ENCODE measurements at regions not wholly inside any gene's neighbourhood (a gene's known extent, or its start where the extent isn't known, plus 50 kb on each side); places are given as distances from the start of the nearest gene placed in this dataset.

DNA sequence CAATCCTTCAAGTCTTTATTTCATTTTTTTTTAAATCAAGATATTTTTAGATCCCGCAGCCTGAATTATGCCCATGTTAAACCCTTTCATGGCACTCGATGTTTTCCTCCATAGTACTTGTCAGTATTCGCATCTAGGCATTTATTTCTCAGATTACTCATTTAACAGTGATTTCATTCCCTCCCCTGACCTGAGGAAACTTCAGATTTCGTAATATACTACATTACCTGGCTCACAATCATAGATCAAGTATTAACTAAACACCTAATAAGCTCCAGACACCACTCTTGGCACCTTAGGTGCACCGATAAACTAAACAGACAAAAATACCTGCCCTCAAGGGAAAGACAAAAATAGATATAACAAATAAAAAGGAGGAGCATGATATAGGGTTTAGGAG is 413.2 kb upstream of the GJE1 start:
- WGBS, 2 donors = 82 to 83% methylated on average over 5 of the region's 5 CpGs
- H3K27ac ChIP-seq (ENCODE audit: low read depth in 1 of 2, low read length in 2 of 2) = no peak overlapping the region
- intact Hi-C loops (cut with DNase I) = no loop called here
- H3K27me3 ChIP-seq (ENCODE audit: control insufficient read depth in 1 of 2, insufficient read depth in 2 of 2, low read length in 1 of 2) = no peaks in the 10 kb centered on the region
- DNase-seq (no peak), ATAC-seq (ENCODE audit: low FRiP score) (no peak)
- no peak overlapping the region for H3K4me3 ChIP-seq (ENCODE audit: low read length in 2 of 2)
- H3K9me3 ChIP-seq (ENCODE audit: control insufficient read depth, low read length) = peaks cover 4% of the 10 kb centered on the region
- no peaks in the 10 kb centered on the region for H3K36me3 ChIP-seq (ENCODE audit: control insufficient read depth in 1 of 2, insufficient read depth in 2 of 2, low read length in 1 of 2)
- no peaks in the 10 kb centered on the region for H3K4me1 ChIP-seq (ENCODE audit: control insufficient read depth in 1 of 2, insufficient read depth in 2 of 2, low read length in 2 of 2)

DNA sequence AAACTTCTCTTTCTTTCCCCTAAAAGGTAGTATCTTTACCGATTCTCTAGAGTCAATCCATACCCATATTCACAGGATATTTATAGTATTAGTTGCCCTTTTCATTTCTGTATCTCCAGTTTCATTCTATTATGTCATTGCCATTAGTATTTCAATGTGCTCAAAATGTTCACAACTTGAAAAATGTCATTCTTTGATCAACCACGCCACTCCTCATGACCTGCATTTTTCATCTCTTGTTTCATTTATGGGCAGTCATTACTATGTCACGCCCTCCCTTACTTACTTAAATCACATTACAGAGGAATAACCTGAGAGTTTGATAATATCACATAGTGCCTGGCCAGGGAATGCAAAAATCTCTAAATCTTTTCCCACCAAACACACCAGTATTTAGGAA is 427.3 kb upstream of the GJE1 start:
- H3K27me3 ChIP-seq (ENCODE audit: control insufficient read depth in 1 of 2, insufficient read depth in 2 of 2, low read length in 1 of 2) = no peaks in the 10 kb centered on the region
- no peak for ATAC-seq (ENCODE audit: low FRiP score)
- 73 to 84% methylated on average over 3 of the region's 3 CpGs for WGBS, 2 donors
- H3K9me3 ChIP-seq (ENCODE audit: control insufficient read depth, low read length) = no peaks in the 10 kb centered on the region
- intact Hi-C loops (cut with DNase I) = no loop called here
- DNase-seq = no peak
- no peaks in the 10 kb centered on the region for H3K4me1 ChIP-seq (ENCODE audit: control insufficient read depth in 1 of 2, insufficient read depth in 2 of 2, low read length in 2 of 2)
- H3K4me3 ChIP-seq (ENCODE audit: low read length in 2 of 2) = no peak overlapping the region
- no peak overlapping the region for H3K27ac ChIP-seq (ENCODE audit: low read depth in 1 of 2, low read length in 2 of 2)
- H3K36me3 ChIP-seq (ENCODE audit: control insufficient read depth in 1 of 2, insufficient read depth in 2 of 2, low read length in 1 of 2) = no peaks in the 10 kb centered on the region

DNA sequence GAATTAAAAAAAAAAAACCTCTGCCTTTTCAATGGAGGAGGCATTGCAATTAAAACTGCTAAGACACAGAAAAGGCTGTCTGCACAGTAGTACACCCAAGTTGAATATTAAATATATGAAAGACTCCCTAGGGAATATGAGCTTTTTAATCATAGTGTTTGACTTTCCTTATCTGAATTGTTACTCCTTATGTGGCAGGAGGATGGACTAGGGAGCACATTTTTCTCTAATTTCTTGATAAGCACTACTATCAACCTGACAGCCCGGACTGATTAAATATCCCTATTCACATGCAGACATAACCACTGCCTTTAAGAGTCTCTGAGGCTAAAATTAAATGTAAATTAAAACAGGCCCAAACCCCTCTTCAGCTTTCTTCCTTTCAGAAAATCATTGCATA is 428.6 kb upstream of the GJE1 start:
- no peak for ATAC-seq (ENCODE audit: low FRiP score)
- no peak overlapping the region for H3K27ac ChIP-seq (ENCODE audit: low read depth in 1 of 2, low read length in 2 of 2)
- 82 to 84% methylated on average over 1 of the region's 1 CpG for WGBS, 2 donors

DNA sequence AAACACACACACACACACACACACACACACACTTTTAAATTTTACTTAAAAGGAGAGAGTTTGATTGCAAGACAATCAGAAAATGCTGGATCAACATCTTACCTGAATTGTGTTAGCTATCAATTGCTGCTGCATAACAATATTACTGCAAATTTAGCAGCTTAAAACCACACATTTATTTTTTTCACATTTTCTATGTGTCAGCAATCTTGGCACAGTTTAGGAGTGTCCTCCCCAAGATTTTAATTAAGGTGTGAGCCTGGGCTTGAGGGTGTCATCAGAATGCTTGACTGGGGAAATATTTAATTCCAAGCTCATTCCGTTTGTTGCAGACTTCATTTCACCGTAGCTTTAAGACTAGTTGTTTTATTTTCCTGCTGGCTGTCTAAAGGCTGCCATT is 431.0 kb upstream of the GJE1 start:
- no peak overlapping the region for H3K4me3 ChIP-seq (ENCODE audit: low read length in 2 of 2)
- H3K27ac ChIP-seq (ENCODE audit: low read depth in 1 of 2, low read length in 2 of 2) = no peak overlapping the region
- no peaks in the 10 kb centered on the region for H3K9me3 ChIP-seq (ENCODE audit: control insufficient read depth, low read length)
- no peaks in the 10 kb centered on the region for H3K27me3 ChIP-seq (ENCODE audit: control insufficient read depth in 1 of 2, insufficient read depth in 2 of 2, low read length in 1 of 2)
- 86 to 92% methylated on average over 2 of the region's 2 CpGs for WGBS, 2 donors
- intact Hi-C loops (cut with DNase I) = no loop called here
- DNase-seq = no peak
- H3K36me3 ChIP-seq (ENCODE audit: control insufficient read depth in 1 of 2, insufficient read depth in 2 of 2, low read length in 1 of 2) = no peaks in the 10 kb centered on the region
- ATAC-seq (ENCODE audit: low FRiP score) = no peak
- no peaks in the 10 kb centered on the region for H3K4me1 ChIP-seq (ENCODE audit: control insufficient read depth in 1 of 2, insufficient read depth in 2 of 2, low read length in 2 of 2)

More for the DNA sequence above, 428.6 kb upstream of the GJE1 start:
- Histone ChIP-seq H3K4me3 (ENCODE audit: low read length in 2 of 2) (no peak overlapping the region), H3K27me3 (ENCODE audit: control insufficient read depth in 1 of 2, insufficient read depth in 2 of 2, low read length in 1 of 2) (no peaks in the 10 kb centered on the region), H3K4me1 (ENCODE audit: control insufficient read depth in 1 of 2, insufficient read depth in 2 of 2, low read length in 2 of 2) (no peaks in the 10 kb centered on the region), H3K9me3 (ENCODE audit: control insufficient read depth, low read length) (no peaks in the 10 kb centered on the region), H3K36me3 (ENCODE audit: control insufficient read depth in 1 of 2, insufficient read depth in 2 of 2, low read length in 1 of 2) (no peaks in the 10 kb centered on the region)
- intact Hi-C loops (cut with DNase I) = no loop called here
- DNase-seq = no peak

DNA sequence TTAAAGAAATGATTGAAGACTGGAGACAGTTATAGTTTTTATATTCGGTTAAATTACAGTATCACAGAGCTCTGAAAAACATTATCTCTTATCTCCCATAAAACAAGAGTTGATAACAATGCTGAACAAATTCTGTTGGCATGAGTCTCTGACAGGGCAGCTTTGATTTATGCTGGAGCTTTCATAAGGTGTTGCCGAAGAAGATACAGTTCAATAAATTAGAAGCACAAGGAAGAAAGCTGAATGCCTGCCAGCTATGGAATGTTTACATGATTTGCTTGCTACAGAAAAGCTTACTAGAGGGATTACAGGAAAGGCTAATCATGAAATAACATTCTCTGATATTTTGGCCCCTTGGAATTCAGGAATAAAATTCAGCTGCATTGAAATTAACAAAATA is 431.9 kb upstream of the GJE1 start:
- 3 to 16% methylated on average over 2 of the region's 2 CpGs for WGBS, 2 donors

DNA sequence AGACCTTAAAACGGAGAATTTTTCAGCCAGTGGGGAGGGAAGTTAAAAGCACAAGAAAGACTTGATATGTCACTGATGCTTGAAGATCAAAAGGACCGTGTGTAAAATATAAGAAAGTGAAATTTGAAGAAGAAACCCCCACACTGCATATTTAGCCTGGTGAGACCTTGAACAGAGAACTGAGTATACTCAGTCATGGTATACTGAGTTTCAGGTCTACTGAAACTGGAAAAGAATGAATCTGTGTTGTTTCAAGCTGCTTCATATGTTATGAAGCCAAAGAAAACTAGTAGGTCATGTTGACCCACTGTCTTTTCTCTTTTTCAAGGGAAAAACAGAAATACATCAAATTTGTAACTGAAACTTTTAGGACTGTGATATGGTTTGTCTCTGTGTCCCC is 443.8 kb upstream of the GJE1 start:
- H3K4me3 ChIP-seq (ENCODE audit: low read length in 2 of 2) = no peak overlapping the region
- H3K9me3 ChIP-seq (ENCODE audit: control insufficient read depth, low read length) = no peaks in the 10 kb centered on the region
- WGBS, 2 donors = 82 to 90% methylated on average over 2 of the region's 2 CpGs
- no peaks in the 10 kb centered on the region for H3K36me3 ChIP-seq (ENCODE audit: control insufficient read depth in 1 of 2, insufficient read depth in 2 of 2, low read length in 1 of 2)
- intact Hi-C loops (cut with DNase I) = loop anchor here in 1 of 2 donors (10.0 kb wide), 1 partner anchor 426 kb away; no protein-coding TSS in a partner anchor
- H3K27ac ChIP-seq (ENCODE audit: low read depth in 1 of 2, low read length in 2 of 2) = no peak overlapping the region
- no peak for DNase-seq
- no peak for ATAC-seq (ENCODE audit: low FRiP score)
- no peaks in the 10 kb centered on the region for H3K4me1 ChIP-seq (ENCODE audit: control insufficient read depth in 1 of 2, insufficient read depth in 2 of 2, low read length in 2 of 2)
- no peaks in the 10 kb centered on the region for H3K27me3 ChIP-seq (ENCODE audit: control insufficient read depth in 1 of 2, insufficient read depth in 2 of 2, low read length in 1 of 2)

More for the DNA sequence above, 431.9 kb upstream of the GJE1 start:
- DNase-seq (no peak), ATAC-seq (ENCODE audit: low FRiP score) (no peak)
- H3K27me3 ChIP-seq (ENCODE audit: control insufficient read depth in 1 of 2, insufficient read depth in 2 of 2, low read length in 1 of 2) = no peaks in the 10 kb centered on the region
- intact Hi-C loops (cut with DNase I) = no loop called here
- no peaks in the 10 kb centered on the region for H3K36me3 ChIP-seq (ENCODE audit: control insufficient read depth in 1 of 2, insufficient read depth in 2 of 2, low read length in 1 of 2)
- H3K27ac ChIP-seq (ENCODE audit: low read depth in 1 of 2, low read length in 2 of 2) = no peak overlapping the region
- H3K4me1 ChIP-seq (ENCODE audit: control insufficient read depth in 1 of 2, insufficient read depth in 2 of 2, low read length in 2 of 2) = no peaks in the 10 kb centered on the region
- no peak overlapping the region for H3K4me3 ChIP-seq (ENCODE audit: low read length in 2 of 2)
- H3K9me3 ChIP-seq (ENCODE audit: control insufficient read depth, low read length) = no peaks in the 10 kb centered on the region

DNA sequence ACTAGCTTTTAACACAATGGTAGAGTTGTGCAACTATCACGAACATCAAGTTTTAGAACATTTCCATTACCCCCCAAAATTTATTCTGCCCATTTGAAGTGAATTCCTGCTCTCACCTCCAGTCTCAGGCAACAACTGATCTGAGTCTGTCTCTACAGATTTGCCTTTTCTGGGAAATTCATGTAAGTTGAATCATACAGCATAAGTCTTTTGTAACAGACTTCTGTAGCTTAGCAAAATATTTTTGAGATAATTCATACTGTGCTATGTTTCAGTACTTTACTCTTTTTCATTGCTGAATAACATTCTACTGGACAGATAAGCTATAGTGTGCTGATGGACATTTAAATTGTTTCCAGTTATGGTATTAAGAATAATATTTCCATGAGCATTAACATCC is 447.3 kb upstream of the GJE1 start:
- H3K9me3 ChIP-seq (ENCODE audit: control insufficient read depth, low read length) = no peaks in the 10 kb centered on the region
- intact Hi-C loops (cut with DNase I) = loop anchor here in 1 of 2 donors (10.0 kb wide), 1 partner anchor 429 kb away; no protein-coding TSS in a partner anchor

DNA sequence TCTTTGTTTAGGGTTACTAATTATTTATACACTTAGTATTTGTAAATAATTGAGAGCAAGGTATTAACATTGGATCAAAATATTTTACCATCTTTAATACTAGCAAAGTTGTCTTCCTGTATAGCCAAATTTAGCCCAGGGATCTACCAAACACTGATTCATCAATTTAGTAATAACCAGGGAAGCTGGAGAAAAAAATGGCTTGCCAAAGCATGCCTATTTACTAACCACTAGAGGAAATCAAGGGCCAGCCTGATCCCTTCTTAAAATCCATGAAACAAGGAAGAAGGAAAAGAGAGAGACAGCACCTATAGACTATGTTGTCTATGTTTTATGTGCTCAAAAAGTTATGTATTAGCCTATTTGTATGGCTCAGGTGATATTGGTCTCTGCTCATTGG is 450.3 kb upstream of the GJE1 start:
- ATAC-seq (ENCODE audit: low FRiP score) (no peak), DNase-seq (no peak)
- no peaks in the 10 kb centered on the region for H3K4me1 ChIP-seq (ENCODE audit: control insufficient read depth in 1 of 2, insufficient read depth in 2 of 2, low read length in 2 of 2)
- no peaks in the 10 kb centered on the region for H3K9me3 ChIP-seq (ENCODE audit: control insufficient read depth, low read length)
- no peaks in the 10 kb centered on the region for H3K27me3 ChIP-seq (ENCODE audit: control insufficient read depth in 1 of 2, insufficient read depth in 2 of 2, low read length in 1 of 2)
- no peak overlapping the region for H3K4me3 ChIP-seq (ENCODE audit: low read length in 2 of 2)
- intact Hi-C loops (cut with DNase I) = loop anchor here in 1 of 2 donors (10.0 kb wide), 1 partner anchor 432 kb away; no protein-coding TSS in a partner anchor
- no peak overlapping the region for H3K27ac ChIP-seq (ENCODE audit: low read depth in 1 of 2, low read length in 2 of 2)
- no peaks in the 10 kb centered on the region for H3K36me3 ChIP-seq (ENCODE audit: control insufficient read depth in 1 of 2, insufficient read depth in 2 of 2, low read length in 1 of 2)

More for the DNA sequence above, 447.3 kb upstream of the GJE1 start:
- H3K36me3 ChIP-seq (ENCODE audit: control insufficient read depth in 1 of 2, insufficient read depth in 2 of 2, low read length in 1 of 2) = no peaks in the 10 kb centered on the region
- 0 to 88% methylated on average over 1 of the region's 1 CpG for WGBS, 2 donors
- ATAC-seq (ENCODE audit: low FRiP score) (no peak), DNase-seq (no peak)
- no peaks in the 10 kb centered on the region for H3K27me3 ChIP-seq (ENCODE audit: control insufficient read depth in 1 of 2, insufficient read depth in 2 of 2, low read length in 1 of 2)
- H3K4me1 ChIP-seq (ENCODE audit: control insufficient read depth in 1 of 2, insufficient read depth in 2 of 2, low read length in 2 of 2) = no peaks in the 10 kb centered on the region
- H3K27ac ChIP-seq (ENCODE audit: low read depth in 1 of 2, low read length in 2 of 2) = no peak overlapping the region
- H3K4me3 ChIP-seq (ENCODE audit: low read length in 2 of 2) = no peak overlapping the region

DNA sequence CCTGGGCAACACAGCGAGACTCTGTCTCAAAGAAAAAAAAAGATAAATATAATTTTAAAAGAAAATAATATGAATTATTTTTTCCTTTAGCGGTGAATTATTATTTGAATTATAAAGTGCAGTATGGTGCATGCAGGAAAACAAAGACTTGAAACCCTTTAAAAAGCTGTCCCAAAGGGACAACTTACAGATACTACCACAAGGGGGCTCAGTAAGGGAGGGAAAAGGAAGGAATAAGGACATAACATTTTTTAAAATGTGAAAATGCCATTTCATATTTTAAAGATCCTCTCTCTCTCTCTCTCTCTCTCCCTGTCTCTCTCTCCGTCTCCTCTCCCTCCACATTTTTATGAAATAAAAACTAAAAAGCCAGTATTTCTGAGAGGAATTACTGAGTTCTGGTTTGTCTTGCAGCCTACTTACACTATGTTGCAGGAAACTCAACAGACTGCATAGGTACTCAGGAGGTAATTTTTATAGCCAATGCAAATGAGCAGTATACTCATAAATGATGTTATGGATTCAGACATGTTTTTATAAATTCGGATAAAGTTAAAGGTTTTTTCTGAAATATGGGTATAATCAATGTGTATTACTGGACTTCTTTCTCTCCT is 455.0 kb upstream of the GJE1 start:
- no peak overlapping the region for H3K27ac ChIP-seq (ENCODE audit: low read depth in 1 of 2, low read length in 2 of 2)
- no peaks in the 10 kb centered on the region for H3K36me3 ChIP-seq (ENCODE audit: control insufficient read depth in 1 of 2, insufficient read depth in 2 of 2, low read length in 1 of 2)
- H3K27me3 ChIP-seq (ENCODE audit: control insufficient read depth in 1 of 2, insufficient read depth in 2 of 2, low read length in 1 of 2) = no peaks in the 10 kb centered on the region
- WGBS, 2 donors = 42 to 46% methylated on average over 4 of the region's 4 CpGs
- ATAC-seq (ENCODE audit: low FRiP score) (no peak), DNase-seq (no peak)
- H3K9me3 ChIP-seq (ENCODE audit: control insufficient read depth, low read length) = no peaks in the 10 kb centered on the region
- no peaks in the 10 kb centered on the region for H3K4me1 ChIP-seq (ENCODE audit: control insufficient read depth in 1 of 2, insufficient read depth in 2 of 2, low read length in 2 of 2)
- no peak overlapping the region for H3K4me3 ChIP-seq (ENCODE audit: low read length in 2 of 2)
- intact Hi-C loops (cut with DNase I) = loop anchor here in 1 of 2 donors (10.0 kb wide), 1 partner anchor 437 kb away; no protein-coding TSS in a partner anchor
